PC-9 (cell line): ENCODE measurements at regions not wholly inside any gene's neighbourhood (a gene's known extent, or its start where the extent isn't known, plus 50 kb on each side); places are given as distances from the start of the nearest gene placed in this dataset.

Source experiments
- BruUV-seq: library from RNA; stranded (reverse); fragments of 400-500 nt; replicated peaks from 2 replicates; lab custom pipeline; 2021; lab: Mats Ljungman, UMichigan
- CTCF ChIA-PET: fragments of 300-600 bp; sonication (Branson Sonifier 250); formaldehyde crosslinking; loops from one replicate; lab custom pipeline; 2022; ENCODE audit warnings: antibody characterized with exemption; lab: Charles Lee
- POLR2A ChIA-PET: fragments of 300-600 bp; sonication (Branson Sonifier 250); formaldehyde crosslinking; loops from one replicate; lab custom pipeline; 2022; ENCODE audit warnings: antibody characterized with exemption; ENCODE audit not compliant: unreplicated experiment; lab: Charles Lee
- DNase-seq, 2 experiments: peaks; one replicate each; pipeline versions ENCODE4 v3.0.0 to v3.0.0-alpha.2; 2015 to 2022; ENCODE audit warnings: mixed read lengths in 1 of 2
- H2AFZ ChIP-seq: fragments of 200-600 bp; sonication (generic); 2 replicates; pipeline ENCODE4 v1.8.1; 2017; ENCODE audit warnings: antibody characterized with exemption
- H3F3A ChIP-seq: fragments of 200-600 bp; sonication (generic); 2 replicates; pipeline ENCODE4 v1.8.1; 2017; ENCODE audit warnings: antibody characterized with exemption, mild to moderate bottlenecking, low read depth; ENCODE audit not compliant: insufficient read depth
- H3K27ac ChIP-seq: fragments of 200-600 bp; sonication (generic); 2 replicates; pipeline ENCODE4 v1.6.1; 2016; ENCODE audit warnings: mixed run types
- H3K27me3 ChIP-seq: fragments of 200-600 bp; sonication (generic); 2 replicates; pipeline ENCODE4 v1.6.1; 2016; ENCODE audit warnings: low read depth, mixed run types; ENCODE audit not compliant: insufficient read depth
- H3K36me3 ChIP-seq: fragments of 200-600 bp; sonication (generic); 2 replicates; pipeline ENCODE4 v1.6.1; 2016; ENCODE audit warnings: low read depth, mixed run types
- H3K4me1 ChIP-seq: fragments of 200-600 bp; sonication (generic); replicated peaks from 2 replicates; pipeline ENCODE4 v1.6.1; 2016; ENCODE audit warnings: mixed run types; ENCODE audit not compliant: insufficient read depth
- H3K4me2 ChIP-seq: fragments of 200-600 bp; sonication (generic); 2 replicates; pipeline ENCODE4 v1.6.1; 2017; ENCODE audit warnings: mixed run types
- H3K4me3 ChIP-seq: fragments of 200-600 bp; sonication (generic); 2 replicates; pipeline ENCODE4 v1.6.1; 2016; ENCODE audit warnings: mixed run types
- H3K79me2 ChIP-seq: fragments of 200-600 bp; sonication (generic); 2 replicates; pipeline ENCODE4 v1.6.1; 2017; ENCODE audit warnings: low read depth, mixed run types
- H3K9me2 ChIP-seq: fragments of 200-600 bp; sonication (generic); 2 replicates; pipeline ENCODE4 v1.8.1; 2017; ENCODE audit warnings: mild to moderate bottlenecking; ENCODE audit not compliant: insufficient read depth
- H3K9me3 ChIP-seq: fragments of 200-600 bp; sonication (generic); 2 replicates; pipeline ENCODE4 v1.8.1; 2016; ENCODE audit warnings: low read depth; ENCODE audit not compliant: insufficient read depth
- H4K20me1 ChIP-seq: fragments of 200-600 bp; sonication (generic); 2 replicates; pipeline ENCODE4 v1.8.1; 2017; ENCODE audit not compliant: insufficient read depth
- EZH2 ChIP-seq: fragments of 200-600 bp; sonication (generic); IDR thresholded peaks from 2 replicates; pipeline ENCODE4 v1.8.0; 2017; ENCODE audit warnings: antibody characterized with exemption, low read depth
- intact Hi-C: fragments of 100-400 bp; cut with micrococcal nuclease; formaldehyde crosslinking; loops from one replicate; pipeline ENCODE4 v1.10.0; 2022; ENCODE audit not compliant: unreplicated experiment
- TF ChIP-seq, protein P1 (sequence below): fragments of 200-600 bp; sonication (generic); conservative IDR thresholded peaks from 2 replicates; pipeline ENCODE4 v1.6.1; 2017; ENCODE audit warnings: mixed run types, antibody characterized with exemption, mild to moderate bottlenecking, moderate library complexity

GRCh38 chr2:204355688-204356087 lies 189.6 kb upstream of the PARD3B start:
- no peak for DNase-seq
- CTCF ChIA-PET: no interaction called here

GRCh38 chr2:204356151-204356641 lies 189.1 kb upstream of the PARD3B start:
- DNase-seq: no peak
- Histone ChIP-seq H3K36me3 (no peaks in the 10 kb centered on the region), H4K20me1 (no peaks in the 10 kb centered on the region), H3K4me3 (no peak overlapping the region), H2AFZ (no peak overlapping the region), H3K9me3 (no peaks in the 10 kb centered on the region), H3K4me1 (no peaks in the 10 kb centered on the region), H3K4me2 (no peak overlapping the region), H3K27ac (no peak overlapping the region), H3K9me2 (no peaks in the 10 kb centered on the region), H3F3A (no peaks in the 10 kb centered on the region), H3K27me3 (no peaks in the 10 kb centered on the region), H3K79me2 (no peaks in the 10 kb centered on the region)
- ChIA-PET CTCF (no interaction called here), POLR2A (no interaction called here)
- BruUV-seq: no TSS peak
- intact Hi-C loops: no loop called here
- no peak for TF ChIP-seq EZH2
- TF ChIP-seq, protein P1, sequence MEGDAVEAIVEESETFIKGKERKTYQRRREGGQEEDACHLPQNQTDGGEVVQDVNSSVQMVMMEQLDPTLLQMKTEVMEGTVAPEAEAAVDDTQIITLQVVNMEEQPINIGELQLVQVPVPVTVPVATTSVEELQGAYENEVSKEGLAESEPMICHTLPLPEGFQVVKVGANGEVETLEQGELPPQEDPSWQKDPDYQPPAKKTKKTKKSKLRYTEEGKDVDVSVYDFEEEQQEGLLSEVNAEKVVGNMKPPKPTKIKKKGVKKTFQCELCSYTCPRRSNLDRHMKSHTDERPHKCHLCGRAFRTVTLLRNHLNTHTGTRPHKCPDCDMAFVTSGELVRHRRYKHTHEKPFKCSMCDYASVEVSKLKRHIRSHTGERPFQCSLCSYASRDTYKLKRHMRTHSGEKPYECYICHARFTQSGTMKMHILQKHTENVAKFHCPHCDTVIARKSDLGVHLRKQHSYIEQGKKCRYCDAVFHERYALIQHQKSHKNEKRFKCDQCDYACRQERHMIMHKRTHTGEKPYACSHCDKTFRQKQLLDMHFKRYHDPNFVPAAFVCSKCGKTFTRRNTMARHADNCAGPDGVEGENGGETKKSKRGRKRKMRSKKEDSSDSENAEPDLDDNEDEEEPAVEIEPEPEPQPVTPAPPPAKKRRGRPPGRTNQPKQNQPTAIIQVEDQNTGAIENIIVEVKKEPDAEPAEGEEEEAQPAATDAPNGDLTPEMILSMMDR: no peak

More at GRCh38 chr2:204355688-204356087, 189.6 kb upstream of the PARD3B start:
- Histone ChIP-seq H3K9me3 (no peaks in the 10 kb centered on the region), H3F3A (no peaks in the 10 kb centered on the region), H2AFZ (no peak overlapping the region), H3K79me2 (no peaks in the 10 kb centered on the region), H4K20me1 (no peaks in the 10 kb centered on the region), H3K4me3 (no peak overlapping the region), H3K4me1 (no peaks in the 10 kb centered on the region), H3K4me2 (no peak overlapping the region), H3K9me2 (no peaks in the 10 kb centered on the region), H3K27me3 (no peaks in the 10 kb centered on the region), H3K27ac (no peak overlapping the region), H3K36me3 (no peaks in the 10 kb centered on the region)
- intact Hi-C loops: no loop called here
- no TSS peak for BruUV-seq
- no peak for TF ChIP-seq EZH2
- TF ChIP-seq, protein P1: no peak
- POLR2A ChIA-PET: no interaction called here

DNA sequence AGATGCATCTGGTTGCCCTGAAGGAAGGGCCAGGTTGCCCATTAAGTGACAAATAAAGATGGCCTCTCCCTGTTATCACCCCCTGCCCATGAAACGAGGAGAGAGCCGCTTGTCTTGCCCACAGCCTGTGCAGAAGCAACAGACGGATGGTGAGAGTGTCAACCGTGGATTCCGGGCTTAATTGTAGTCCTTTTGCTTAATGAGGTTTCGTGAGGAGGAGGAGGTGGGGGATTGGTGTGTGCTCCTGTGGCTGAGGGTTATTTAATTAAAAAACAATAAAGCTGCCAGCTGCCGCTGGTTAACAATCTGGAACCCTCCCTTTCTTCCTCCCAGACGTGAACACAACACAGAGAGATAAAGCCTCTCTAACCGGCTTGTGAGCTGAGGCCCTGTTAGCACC lies 188.0 kb upstream of the PARD3B start:
- Histone ChIP-seq H3K9me2 (no peaks in the 10 kb centered on the region), H4K20me1 (no peaks in the 10 kb centered on the region), H2AFZ (no peak overlapping the region), H3K4me3 (no peak overlapping the region), H3K27ac (no peak overlapping the region), H3F3A (no peaks in the 10 kb centered on the region), H3K9me3 (no peaks in the 10 kb centered on the region), H3K79me2 (no peaks in the 10 kb centered on the region), H3K4me2 (no peak overlapping the region), H3K27me3 (no peaks in the 10 kb centered on the region), H3K4me1 (no peaks in the 10 kb centered on the region), H3K36me3 (no peaks in the 10 kb centered on the region)
- ChIA-PET POLR2A (no interaction called here), CTCF (no interaction called here)
- no peak for TF ChIP-seq EZH2
- TF ChIP-seq, protein P1: no peak
- no peak for DNase-seq
- BruUV-seq: no TSS peak
- intact Hi-C loops: no loop called here
